ENCODE measurements at regions not wholly inside any gene's neighbourhood (a gene's known extent, or its start where the extent isn't known, plus 50 kb on each side); places are given as distances from the start of the nearest gene placed in this dataset.
"Not testable (repeated sequence)": the region's sequence is repeated elsewhere in the genome, so short reads cannot be mapped to it uniquely, and the experiment has no call there.

- TF ChIP-seq EZH2 (IDR thresholded peaks at IDR 0.05; ENCODE audit: low read length, missing control alignments); CTCF (conservative IDR thresholded peaks at IDR 0.05 in 1 of 2, IDR thresholded peaks at IDR 0.05 in 1 of 2; ENCODE audit: low read depth in 1 of 2, low read length in 2 of 2): not testable (repeated sequence)
These were observed 59.5 kb upstream of the NBPF19 start for GRCh38 chr1:149415373-149415772.

All from fibroblast of lung (primary cell).